SK-N-SH treated with all-trans-retinoic acid at 6 μM for 48 hours (cell line): ENCODE measurements at regions not wholly inside any gene's neighbourhood (a gene's known extent, or its start where the extent isn't known, plus 50 kb on each side); places are given as distances from the start of the nearest gene placed in this dataset.

Source experiments
- ATAC-seq: fragments of 200-7000 bp; cut with Tn5 transposase; 3 replicates; pipeline ENCODE4 v1.9.1; 2020; ENCODE audit warnings: mild to moderate bottlenecking, moderate library complexity
- BACH2 ChIP-seq: fragments of 250-450 bp; sonication (Bioruptor Pico); IDR thresholded peaks from 2 replicates; pipeline ENCODE4 v1.9.0; 2021; ENCODE audit warnings: mild to moderate bottlenecking, borderline replicate concordance
- CREB5 ChIP-seq: fragments of 250-450 bp; sonication (Bioruptor Pico); IDR thresholded peaks from 2 replicates; pipeline ENCODE4 v1.5.1; 2020; ENCODE audit warnings: low read depth, mild to moderate bottlenecking, moderate library complexity
- CSDC2 ChIP-seq: fragments of 250-450 bp; sonication (Bioruptor Pico); IDR thresholded peaks from 2 replicates; pipeline ENCODE4 v1.5.0; 2020; ENCODE audit warnings: mild to moderate bottlenecking, moderate library complexity
- CSRNP3 ChIP-seq: fragments of 250-450 bp; sonication (Bioruptor Pico); IDR thresholded peaks from 2 replicates; pipeline ENCODE4 v1.5.1; 2021; ENCODE audit warnings: mild to moderate bottlenecking, moderate library complexity
- ESRRG ChIP-seq: fragments of 250-450 bp; sonication (Bioruptor Pico); IDR thresholded peaks from 2 replicates; pipeline ENCODE4 v1.6.1; 2021; ENCODE audit warnings: mild to moderate bottlenecking
- GLIS3 ChIP-seq: fragments of 250-450 bp; sonication (Bioruptor Pico); IDR thresholded peaks from 2 replicates; pipeline ENCODE4 v1.5.0; 2020; ENCODE audit warnings: mild to moderate bottlenecking, moderate library complexity
- ISL1 ChIP-seq: fragments of 250-450 bp; sonication (Bioruptor Pico); IDR thresholded peaks from 2 replicates; pipeline ENCODE4 v2.1.2; 2022; ENCODE audit warnings: mild to moderate bottlenecking, moderate library complexity
- OSR1 ChIP-seq: fragments of 250-450 bp; sonication (Bioruptor Pico); IDR thresholded peaks from 2 replicates; pipeline ENCODE4 v1.8.0; 2022; ENCODE audit warnings: moderate library complexity, mild to moderate bottlenecking, inconsistent platforms
- PATZ1 ChIP-seq: fragments of 250-450 bp; sonication (Bioruptor Pico); IDR thresholded peaks from 2 replicates; pipeline ENCODE4 v1.8.0; 2020; ENCODE audit warnings: mild to moderate bottlenecking, moderate library complexity, borderline replicate concordance
- PPARA ChIP-seq: fragments of 250-450 bp; sonication (Bioruptor Pico); IDR thresholded peaks from 2 replicates; pipeline ENCODE4 v1.5.0; 2020; ENCODE audit warnings: mild to moderate bottlenecking, borderline replicate concordance
- RARB ChIP-seq: fragments of 250-450 bp; sonication (Bioruptor Pico); IDR thresholded peaks from 2 replicates; pipeline ENCODE4 v1.8.0; 2021; ENCODE audit warnings: mild to moderate bottlenecking, moderate library complexity
- TOX ChIP-seq: fragments of 250-450 bp; sonication (Bioruptor Pico); IDR thresholded peaks from 2 replicates; pipeline ENCODE4 v1.8.0; 2021; ENCODE audit warnings: mild to moderate bottlenecking, moderate library complexity, borderline replicate concordance
- TSHZ2 ChIP-seq: fragments of 250-450 bp; sonication (Bioruptor Pico); IDR thresholded peaks from 2 replicates; pipeline ENCODE4 v1.5.0; 2020; ENCODE audit warnings: mild to moderate bottlenecking, moderate library complexity
- ZC3H10 ChIP-seq: fragments of 250-450 bp; sonication (Bioruptor Pico); IDR thresholded peaks from 2 replicates; pipeline ENCODE4 v1.5.1; 2021; ENCODE audit warnings: mild to moderate bottlenecking, moderate library complexity
- ZFP3 ChIP-seq: fragments of 250-450 bp; sonication (Bioruptor Pico); IDR thresholded peaks from 2 replicates; pipeline ENCODE4 v1.5.0; 2020; ENCODE audit warnings: mild to moderate bottlenecking, moderate library complexity
- ZFP30 ChIP-seq: fragments of 450-650 bp; formaldehyde crosslinking; IDR thresholded peaks from 2 replicates; pipeline ENCODE4 v1.5.0; 2022; ENCODE audit warnings: mild to moderate bottlenecking, moderate library complexity
- ZNF565 ChIP-seq: fragments of 450-650 bp; formaldehyde crosslinking; conservative IDR thresholded peaks from 2 replicates; pipeline ENCODE4 v1.5.0; 2020; ENCODE audit warnings: low read depth, mild to moderate bottlenecking, moderate library complexity
- ZNF8 ChIP-seq: fragments of 450-650 bp; formaldehyde crosslinking; IDR thresholded peaks from 2 replicates; pipeline ENCODE4 v1.5.0; 2020; ENCODE audit warnings: mild to moderate bottlenecking, moderate library complexity

- ATAC-seq, result peak; percentile 64
- TF ChIP-seq TOX (CRISPR knock-in tag) (no peak), CSDC2 (CRISPR knock-in tag) (no peak), ZFP3 (CRISPR knock-in tag) (no peak), OSR1 (no peak), ZNF565 (CRISPR knock-in tag) (no peak), ZFP30 (CRISPR knock-in tag) (no peak), ISL1 (CRISPR knock-in tag) (peak; percentile 48; the same call in 1 of the 2 replicates)
These were observed 213.8 kb downstream of the IBTK start for GRCh38 chr6:82033631-82034211.

GRCh38 chr6:82032444-82032843 lies 215.1 kb downstream of the IBTK start:
- TF ChIP-seq ZFP3 (CRISPR knock-in tag) (peak; percentile 92), ISL1 (CRISPR knock-in tag) (no peak)
- TF ChIP-seq, all 23 proteins: peak for 1
- no peak for ATAC-seq

- TF ChIP-seq ZNF565 (CRISPR knock-in tag) (no peak), CREB5 (CRISPR knock-in tag) (no peak), ZFP3 (CRISPR knock-in tag) (no peak), RARB (CRISPR knock-in tag) (no peak), ZC3H10 (CRISPR knock-in tag) (no peak), TSHZ2 (CRISPR knock-in tag) (no peak), ESRRG (CRISPR knock-in tag) (no peak), TOX (CRISPR knock-in tag) (no peak), BACH2 (CRISPR knock-in tag) (no peak), CSDC2 (CRISPR knock-in tag) (no peak), ZFP30 (CRISPR knock-in tag) (no peak), PPARA (no peak), ZNF8 (no peak), CSRNP3 (CRISPR knock-in tag) (no peak), GLIS3 (no peak)
- ATAC-seq, result no peak
These were observed 216.6 kb downstream of the IBTK start for GRCh38 chr6:82030761-82031503.

GRCh38 chr6:82030301-82030700 lies 217.2 kb downstream of the IBTK start:
- ATAC-seq, result no peak

More at GRCh38 chr6:82030301-82030700, 217.2 kb downstream of the IBTK start:
- TF ChIP-seq ESRRG (CRISPR knock-in tag) (no peak), ZC3H10 (CRISPR knock-in tag) (no peak), ZFP30 (CRISPR knock-in tag) (no peak), PATZ1 (CRISPR knock-in tag) (no peak), PPARA (no peak), TOX (CRISPR knock-in tag) (no peak), RARB (CRISPR knock-in tag) (no peak)
